GM06990 (cell line): ENCODE measurements at regions not wholly inside any gene's neighbourhood (a gene's known extent, or its start where the extent isn't known, plus 50 kb on each side); places are given as distances from the start of the nearest gene placed in this dataset.
"Not testable (repeated sequence)": the region's sequence is repeated elsewhere in the genome, so short reads cannot be mapped to it uniquely, and the experiment has no call there.

Experiments used
- DNase-seq: peaks from one replicate; pipeline ENCODE4 v3.0.0-alpha.2; 2011; ENCODE audit not compliant: insufficient read length; ENCODE audit errors: extremely low read depth
- H3K27me3 ChIP-seq: replicated peaks from 2 replicates; pipeline ENCODE4 v1.6.0; 2011; ENCODE audit warnings: low read length; ENCODE audit not compliant: control insufficient read depth, insufficient read depth
- H3K36me3 ChIP-seq: 2 replicates; pipeline ENCODE4 v1.5.1; 2011; ENCODE audit warnings: low read length; ENCODE audit not compliant: control insufficient read depth, insufficient read depth
- H3K4me3 ChIP-seq: replicated peaks from 2 replicates; pipeline ENCODE4 v1.5.1; 2011; ENCODE audit warnings: low read depth, mild to moderate bottlenecking, control low read depth, low read length
- CTCF ChIP-seq: IDR thresholded peaks from 2 replicates; pipeline ENCODE4 v1.5.1; 2011; ENCODE audit warnings: low read length, control low read depth, mild to moderate bottlenecking, inconsistent platforms; ENCODE audit not compliant: insufficient read depth, poor library complexity, severe bottlenecking

- H3K36me3 ChIP-seq: no peaks in the 10 kb centered on the region
- no peaks in the 10 kb centered on the region for H3K27me3 ChIP-seq
- H3K4me3 ChIP-seq: no peak overlapping the region
- no peak for TF ChIP-seq CTCF
- no peak for DNase-seq
These were observed 352.6 kb downstream of the CGGBP1 start for GRCh38 chr3:87706176-87706575.

- DNase-seq: no peak
- TF ChIP-seq CTCF: no peak
- no peaks in the 10 kb centered on the region for H3K36me3 ChIP-seq
- H3K27me3 ChIP-seq: no peaks in the 10 kb centered on the region; the same call in 1 of the 2 replicates
- no peak overlapping the region for H3K4me3 ChIP-seq
These were observed 356.2 kb downstream of the CGGBP1 start for GRCh38 chr3:87702600-87702999.

- DNase-seq: no peak
- no peak for TF ChIP-seq CTCF
- Histone ChIP-seq H3K27me3 (no peaks in the 10 kb centered on the region; the same call in 1 of the 2 replicates), H3K4me3 (no peak overlapping the region), H3K36me3 (no peaks in the 10 kb centered on the region)
These were observed 362.4 kb downstream of the CGGBP1 start for GRCh38 chr3:87696124-87697013.

- H3K4me3 ChIP-seq: no peak overlapping the region
- no peak for DNase-seq
- TF ChIP-seq CTCF: no peak
- no peaks in the 10 kb centered on the region for H3K36me3 ChIP-seq
- H3K27me3 ChIP-seq: no peaks in the 10 kb centered on the region
These were observed 364.1 kb downstream of the CGGBP1 start for GRCh38 chr3:87694678-87695077.

GRCh38 chr3:87691109-87691508 lies 367.7 kb downstream of the CGGBP1 start:
- no peak for DNase-seq
- no peaks in the 10 kb centered on the region for H3K27me3 ChIP-seq
- TF ChIP-seq CTCF: no peak

GRCh38 chr3:87678984-87679660 lies 379.7 kb downstream of the CGGBP1 start:
- DNase-seq, H3K36me3 ChIP-seq, H3K27me3 ChIP-seq, H3K4me3 ChIP-seq: not testable (repeated sequence)

More at GRCh38 chr3:87691109-87691508, 367.7 kb downstream of the CGGBP1 start:
- H3K36me3 ChIP-seq: no peaks in the 10 kb centered on the region
- no peak overlapping the region for H3K4me3 ChIP-seq
